Glomerular visceral epithelial cell (primary cell): ENCODE measurements at regions not wholly inside any gene's neighbourhood (a gene's known extent, or its start where the extent isn't known, plus 50 kb on each side); places are given as distances from the start of the nearest gene placed in this dataset.
"Not testable (repeated sequence)": the region's sequence is repeated elsewhere in the genome, so short reads cannot be mapped to it uniquely, and the experiment has no call there.

Experiments
- DNase-seq: peaks from one replicate; pipeline ENCODE4 v3.0.0-alpha.2; 2016; ENCODE audit errors: extremely low spot score

- DNase-seq: no peak
These were observed 70.4 kb downstream of the TDRD15 start for GRCh38 chr2:21194147-21194546.

- no peak for DNase-seq
These were observed 71.1 kb downstream of the TDRD15 start for GRCh38 chr2:21194858-21195271.

- DNase-seq: no peak
These were observed 71.6 kb downstream of the TDRD15 start for GRCh38 chr2:21195326-21195725.

GRCh38 chr2:21198637-21199036 lies 74.9 kb downstream of the TDRD15 start:
- no peak for DNase-seq

GRCh38 chr2:21203976-21204375 lies 80.2 kb downstream of the TDRD15 start:
- DNase-seq: no peak

GRCh38 chr2:21214085-21214484 lies 90.3 kb downstream of the TDRD15 start:
- DNase-seq: not testable (repeated sequence)

GRCh38 chr2:21217442-21217841 lies 93.7 kb downstream of the TDRD15 start:
- no peak for DNase-seq

GRCh38 chr2:21220930-21221329 lies 97.2 kb downstream of the TDRD15 start:
- DNase-seq: no peak

GRCh38 chr2:21223618-21224017 lies 99.8 kb downstream of the TDRD15 start:
- no peak for DNase-seq

GRCh38 chr2:21228041-21228895 lies 104.5 kb downstream of the TDRD15 start:
- DNase-seq: no peak

- no peak for DNase-seq
These were observed 105.5 kb downstream of the TDRD15 start for GRCh38 chr2:21229302-21229701.

- no peak for DNase-seq
These were observed 106.4 kb downstream of the TDRD15 start for GRCh38 chr2:21230140-21230539.

GRCh38 chr2:21231985-21232384 lies 108.2 kb downstream of the TDRD15 start:
- no peak for DNase-seq

- DNase-seq: no peak
These were observed 109.4 kb downstream of the TDRD15 start for GRCh38 chr2:21233194-21233593.

- no peak for DNase-seq
These were observed 110.2 kb downstream of the TDRD15 start for GRCh38 chr2:21234001-21234400.

- no peak for DNase-seq
These were observed 110.8 kb downstream of the TDRD15 start for GRCh38 chr2:21234464-21235120.

- not testable (repeated sequence) for DNase-seq
These were observed 116.0 kb downstream of the TDRD15 start for GRCh38 chr2:21239749-21240148.

- no peak for DNase-seq
These were observed 120.4 kb downstream of the TDRD15 start for GRCh38 chr2:21244161-21244560.

- DNase-seq: no peak
These were observed 121.8 kb downstream of the TDRD15 start for GRCh38 chr2:21245565-21245964.

GRCh38 chr2:21249367-21249766 lies 125.6 kb downstream of the TDRD15 start:
- no peak for DNase-seq

GRCh38 chr2:21250673-21251072 lies 126.9 kb downstream of the TDRD15 start:
- no peak for DNase-seq

- DNase-seq: no peak
These were observed 127.6 kb downstream of the TDRD15 start for GRCh38 chr2:21251216-21251980.
